Transverse colon (tissue), 4 donors: ENCODE measurements at regions not wholly inside any gene's neighbourhood (a gene's known extent, or its start where the extent isn't known, plus 50 kb on each side); places are given as distances from the start of the nearest gene placed in this dataset.

Experiments
- EP300 ChIP-seq: sonication (generic); formaldehyde crosslinking; IDR thresholded peaks from one replicate; pipeline ENCODE4 v1.6.1; 2017; ENCODE audit warnings: antibody characterized with exemption, low read depth
- POLR2A ChIP-seq: fragments of 450-650 bp; IDR thresholded peaks from one replicate; pipeline ENCODE4 v1.6.1; 2016; ENCODE audit warnings: antibody characterized with exemption, mild to moderate bottlenecking, moderate library complexity
- POLR2AphosphoS5 ChIP-seq, 3 donors: sonication (generic); formaldehyde crosslinking; IDR thresholded peaks; one replicate each; pipeline ENCODE4 v1.6.1; 2016; ENCODE audit warnings: antibody characterized with exemption in 3 of 3
- TF ChIP-seq, protein P1 (sequence below), 5 experiments: fragments of 200-600 bp in 3 of 5; fragments of 450-650 bp in 2 of 5; sonication (generic) in 3 of 5; IDR thresholded peaks; 1 replicate in 2 of 5; 2 replicates in 3 of 5; pipeline ENCODE4 v1.5.1; 2016 to 2017; ENCODE audit warnings: antibody characterized with exemption in 5 of 5, inconsistent platforms in 3 of 5, mild to moderate bottlenecking in 2 of 5, moderate library complexity in 1 of 5

- TF ChIP-seq, protein P1, sequence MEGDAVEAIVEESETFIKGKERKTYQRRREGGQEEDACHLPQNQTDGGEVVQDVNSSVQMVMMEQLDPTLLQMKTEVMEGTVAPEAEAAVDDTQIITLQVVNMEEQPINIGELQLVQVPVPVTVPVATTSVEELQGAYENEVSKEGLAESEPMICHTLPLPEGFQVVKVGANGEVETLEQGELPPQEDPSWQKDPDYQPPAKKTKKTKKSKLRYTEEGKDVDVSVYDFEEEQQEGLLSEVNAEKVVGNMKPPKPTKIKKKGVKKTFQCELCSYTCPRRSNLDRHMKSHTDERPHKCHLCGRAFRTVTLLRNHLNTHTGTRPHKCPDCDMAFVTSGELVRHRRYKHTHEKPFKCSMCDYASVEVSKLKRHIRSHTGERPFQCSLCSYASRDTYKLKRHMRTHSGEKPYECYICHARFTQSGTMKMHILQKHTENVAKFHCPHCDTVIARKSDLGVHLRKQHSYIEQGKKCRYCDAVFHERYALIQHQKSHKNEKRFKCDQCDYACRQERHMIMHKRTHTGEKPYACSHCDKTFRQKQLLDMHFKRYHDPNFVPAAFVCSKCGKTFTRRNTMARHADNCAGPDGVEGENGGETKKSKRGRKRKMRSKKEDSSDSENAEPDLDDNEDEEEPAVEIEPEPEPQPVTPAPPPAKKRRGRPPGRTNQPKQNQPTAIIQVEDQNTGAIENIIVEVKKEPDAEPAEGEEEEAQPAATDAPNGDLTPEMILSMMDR (IDR thresholded peaks at IDR 0.05), result no peak
- TF ChIP-seq POLR2A (no peak), POLR2AphosphoS5 (IDR thresholded peaks at IDR 0.05) (no peak), EP300 (no peak)
Measured at GRCh38 chr12:128083132-128083729, 183.7 kb upstream of the TMEM132C start.
